ENCODE measurements at regions not wholly inside any gene's neighbourhood (a gene's known extent, or its start where the extent isn't known, plus 50 kb on each side); places are given as distances from the start of the nearest gene placed in this dataset.

- Histone ChIP-seq H3K4me3 (ENCODE audit: low read depth in 1 of 2, low read length in 2 of 2) (no peak overlapping the region), H3K9me3 (ENCODE audit: insufficient read depth, low read length, severe bottlenecking) (no peaks in the 10 kb centered on the region), H3K9ac (ENCODE audit: low read depth, low read length) (no peak overlapping the region), H3K27ac (ENCODE audit: low read length) (no peak overlapping the region), H3K27me3 (ENCODE audit: insufficient read depth, low read length, poor library complexity) (no peaks in the 10 kb centered on the region), H3K4me1 (ENCODE audit: insufficient read depth, low read length) (no peaks in the 10 kb centered on the region), H3K36me3 (ENCODE audit: insufficient read depth, low read length) (no peaks in the 10 kb centered on the region), H3K79me2 (ENCODE audit: insufficient read depth, low read length) (no peaks in the 10 kb centered on the region), H2AFZ (ENCODE audit: low read depth, low read length) (no peak overlapping the region), H3K4me2 (ENCODE audit: insufficient read depth, low read length) (no peak overlapping the region), H4K20me1 (ENCODE audit: insufficient read depth, low read length) (no peaks in the 10 kb centered on the region)
- ATAC-seq (ENCODE audit: insufficient read depth, low read depth) (no peak), DNase-seq (no peak)
- TF ChIP-seq CTCF (IDR thresholded peaks at IDR 0.05; ENCODE audit: borderline replicate concordance, extremely low read depth, low read length, poor library complexity, severe bottlenecking): no peak
- no peak for TF ChIP-seq EZH2 (IDR thresholded peaks at IDR 0.05; ENCODE audit: borderline replicate concordance, low read depth, low read length, severe bottlenecking)
Measured at GRCh38 chr7:10604128-10604527, 369.5 kb upstream of the PHF14 start.

- Histone ChIP-seq H3K9ac (ENCODE audit: low read depth, low read length) (no peak overlapping the region), H3K36me3 (ENCODE audit: insufficient read depth, low read length) (no peaks in the 10 kb centered on the region), H3K4me1 (ENCODE audit: insufficient read depth, low read length) (no peaks in the 10 kb centered on the region), H3K4me3 (ENCODE audit: low read depth in 1 of 2, low read length in 2 of 2) (no peak overlapping the region), H2AFZ (ENCODE audit: low read depth, low read length) (no peak overlapping the region), H4K20me1 (ENCODE audit: insufficient read depth, low read length) (no peaks in the 10 kb centered on the region), H3K27ac (ENCODE audit: low read length) (no peak overlapping the region), H3K9me3 (ENCODE audit: insufficient read depth, low read length, severe bottlenecking) (no peaks in the 10 kb centered on the region), H3K79me2 (ENCODE audit: insufficient read depth, low read length) (no peaks in the 10 kb centered on the region), H3K4me2 (ENCODE audit: insufficient read depth, low read length) (no peak overlapping the region), H3K27me3 (ENCODE audit: insufficient read depth, low read length, poor library complexity) (no peaks in the 10 kb centered on the region)
- ATAC-seq (ENCODE audit: insufficient read depth, low read depth) (no peak), DNase-seq (no peak)
- TF ChIP-seq CTCF (IDR thresholded peaks at IDR 0.05; ENCODE audit: borderline replicate concordance, extremely low read depth, low read length, poor library complexity, severe bottlenecking) (no peak), EZH2 (IDR thresholded peaks at IDR 0.05; ENCODE audit: borderline replicate concordance, low read depth, low read length, severe bottlenecking) (no peak)
Measured at GRCh38 chr7:10612950-10613349, 360.7 kb upstream of the PHF14 start.

GRCh38 chr7:10618953-10619352, 354.7 kb upstream of the PHF14 start:
- DNase-seq (no peak), ATAC-seq (ENCODE audit: insufficient read depth, low read depth) (no peak)
- Histone ChIP-seq H3K4me1 (ENCODE audit: insufficient read depth, low read length) (no peaks in the 10 kb centered on the region), H3K4me3 (ENCODE audit: low read depth in 1 of 2, low read length in 2 of 2) (no peak overlapping the region), H3K27ac (ENCODE audit: low read length) (no peak overlapping the region), H2AFZ (ENCODE audit: low read depth, low read length) (no peak overlapping the region), H3K36me3 (ENCODE audit: insufficient read depth, low read length) (no peaks in the 10 kb centered on the region), H3K9ac (ENCODE audit: low read depth, low read length) (no peak overlapping the region), H3K9me3 (ENCODE audit: insufficient read depth, low read length, severe bottlenecking) (no peaks in the 10 kb centered on the region), H3K4me2 (ENCODE audit: insufficient read depth, low read length) (no peak overlapping the region), H3K79me2 (ENCODE audit: insufficient read depth, low read length) (no peaks in the 10 kb centered on the region), H4K20me1 (ENCODE audit: insufficient read depth, low read length) (no peaks in the 10 kb centered on the region), H3K27me3 (ENCODE audit: insufficient read depth, low read length, poor library complexity) (no peaks in the 10 kb centered on the region)
- TF ChIP-seq CTCF (IDR thresholded peaks at IDR 0.05; ENCODE audit: borderline replicate concordance, extremely low read depth, low read length, poor library complexity, severe bottlenecking) (no peak), EZH2 (IDR thresholded peaks at IDR 0.05; ENCODE audit: borderline replicate concordance, low read depth, low read length, severe bottlenecking) (no peak)

- H3K79me2 ChIP-seq (ENCODE audit: insufficient read depth, low read length): no peaks in the 10 kb centered on the region
- no peaks in the 10 kb centered on the region for H3K9me3 ChIP-seq (ENCODE audit: insufficient read depth, low read length, severe bottlenecking)
- H3K4me1 ChIP-seq (ENCODE audit: insufficient read depth, low read length): no peaks in the 10 kb centered on the region
- no peak for ATAC-seq (ENCODE audit: insufficient read depth, low read depth)
- no peak overlapping the region for H3K4me3 ChIP-seq (ENCODE audit: low read depth in 1 of 2, low read length in 2 of 2)
- TF ChIP-seq CTCF (IDR thresholded peaks at IDR 0.05; ENCODE audit: borderline replicate concordance, extremely low read depth, low read length, poor library complexity, severe bottlenecking) (no peak), EZH2 (IDR thresholded peaks at IDR 0.05; ENCODE audit: borderline replicate concordance, low read depth, low read length, severe bottlenecking) (no peak)
- no peaks in the 10 kb centered on the region for H3K36me3 ChIP-seq (ENCODE audit: insufficient read depth, low read length)
- H3K4me2 ChIP-seq (ENCODE audit: insufficient read depth, low read length): no peak overlapping the region
- H2AFZ ChIP-seq (ENCODE audit: low read depth, low read length): no peak overlapping the region
- no peak for DNase-seq
- no peak overlapping the region for H3K27ac ChIP-seq (ENCODE audit: low read length)
- no peaks in the 10 kb centered on the region for H4K20me1 ChIP-seq (ENCODE audit: insufficient read depth, low read length)
- no peaks in the 10 kb centered on the region for H3K27me3 ChIP-seq (ENCODE audit: insufficient read depth, low read length, poor library complexity)
- no peak overlapping the region for H3K9ac ChIP-seq (ENCODE audit: low read depth, low read length)
Measured at GRCh38 chr7:10632712-10633111, 341.0 kb upstream of the PHF14 start.
